AG08395 (cell line): ENCODE measurements at regions not wholly inside any gene's neighbourhood (a gene's known extent, or its start where the extent isn't known, plus 50 kb on each side); places are given as distances from the start of the nearest gene placed in this dataset.

Source experiments
- DNase-seq: peaks from one replicate; pipeline ENCODE4 v3.0.0; 2012; ENCODE audit warnings: mixed read lengths, low spot score

GRCh38 chr7:42987648-42988214 lies 55.6 kb downstream of the MRPL32 start:
- no peak for DNase-seq

DNA sequence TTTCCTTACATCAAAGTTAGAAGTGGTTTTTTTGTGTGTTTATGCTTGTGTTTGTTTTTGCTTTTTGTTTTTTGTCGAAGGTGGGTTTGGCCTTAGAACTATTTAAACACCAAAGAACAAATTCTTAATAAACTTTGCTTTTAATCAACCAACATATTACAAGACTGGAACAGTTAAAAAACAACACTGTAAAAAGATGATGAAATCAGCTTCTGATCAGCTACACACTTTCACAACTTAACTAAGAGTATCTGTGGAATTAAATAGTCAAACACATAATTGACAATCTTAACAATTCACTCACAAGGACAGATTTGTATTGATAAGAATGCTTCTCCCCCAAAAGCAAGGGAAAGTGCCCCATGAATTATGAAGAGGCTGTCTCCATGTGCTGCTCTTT lies 58.8 kb downstream of the MRPL32 start:
- DNase-seq: no peak

GRCh38 chr7:42991913-42992591 lies 59.9 kb downstream of the MRPL32 start:
- no peak for DNase-seq

DNA sequence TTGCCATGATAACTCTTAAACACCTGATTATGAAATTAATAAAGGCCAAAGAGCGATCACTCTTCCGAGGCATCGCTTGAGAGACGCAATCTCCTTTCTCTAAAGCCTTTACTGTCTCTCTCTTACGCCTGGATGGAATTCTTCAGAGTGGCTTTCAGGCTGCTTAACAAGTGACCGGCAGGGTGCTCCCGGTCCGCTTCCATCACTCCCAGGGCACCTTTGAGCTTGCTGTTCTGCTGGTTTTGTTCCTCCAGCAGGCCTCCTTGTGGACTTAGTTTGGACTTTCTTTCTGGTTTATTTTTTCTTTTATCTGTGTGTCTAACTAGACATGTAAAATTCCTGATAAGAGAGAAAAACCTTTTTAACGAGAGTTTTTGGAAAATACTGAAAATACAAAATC lies 60.9 kb downstream of the MRPL32 start:
- no peak for DNase-seq

- no peak for DNase-seq
Observed at GRCh38 chr7:42994096-42994495, 61.9 kb downstream of the MRPL32 start.

DNA sequence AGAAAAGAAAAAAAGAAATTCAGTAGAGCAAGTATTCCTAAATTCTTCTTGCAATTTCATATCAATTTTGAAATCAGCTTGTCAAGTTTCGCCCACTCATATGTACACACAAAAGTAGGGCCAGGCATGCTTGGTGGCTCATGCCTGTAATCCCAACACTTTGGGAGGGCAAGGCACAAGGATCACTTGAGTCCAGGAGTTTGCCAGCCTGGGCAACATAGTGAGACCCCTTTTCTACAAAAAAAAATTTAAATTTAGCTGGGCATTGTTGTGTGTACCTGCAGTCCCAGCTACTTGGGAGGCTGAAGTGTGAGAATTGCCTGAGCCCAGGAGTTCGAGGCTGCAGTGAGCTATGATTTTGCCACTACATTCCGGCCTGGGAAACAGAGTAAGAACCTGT lies 65.4 kb downstream of the MRPL32 start:
- no peak for DNase-seq

GRCh38 chr7:43004082-43004481 lies 71.9 kb downstream of the MRPL32 start:
- no peak for DNase-seq

GRCh38 chr7:43006008-43006407 lies 73.8 kb downstream of the MRPL32 start:
- DNase-seq: no peak

DNA sequence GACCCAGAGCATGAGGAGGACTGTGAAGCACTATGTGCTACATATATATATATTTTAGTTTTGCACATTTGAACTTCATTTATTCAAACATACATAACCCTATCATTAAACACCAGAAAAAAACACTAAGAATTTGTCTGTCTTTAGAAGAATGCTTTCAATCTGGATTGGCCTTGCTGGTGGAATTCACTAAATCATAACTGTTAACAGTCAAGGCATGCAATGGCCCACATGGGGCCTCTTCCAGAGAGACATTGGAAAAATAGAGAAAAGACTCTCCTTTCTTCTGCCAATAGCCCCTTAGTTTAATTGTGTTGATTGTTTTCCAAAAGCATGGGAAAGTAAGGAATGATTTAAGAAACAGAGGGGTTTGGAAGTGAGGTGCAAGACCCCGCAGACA lies 77.9 kb downstream of the MRPL32 start:
- no peak for DNase-seq

GRCh38 chr7:43011879-43012278 lies 79.7 kb downstream of the MRPL32 start:
- DNase-seq: no peak

DNA sequence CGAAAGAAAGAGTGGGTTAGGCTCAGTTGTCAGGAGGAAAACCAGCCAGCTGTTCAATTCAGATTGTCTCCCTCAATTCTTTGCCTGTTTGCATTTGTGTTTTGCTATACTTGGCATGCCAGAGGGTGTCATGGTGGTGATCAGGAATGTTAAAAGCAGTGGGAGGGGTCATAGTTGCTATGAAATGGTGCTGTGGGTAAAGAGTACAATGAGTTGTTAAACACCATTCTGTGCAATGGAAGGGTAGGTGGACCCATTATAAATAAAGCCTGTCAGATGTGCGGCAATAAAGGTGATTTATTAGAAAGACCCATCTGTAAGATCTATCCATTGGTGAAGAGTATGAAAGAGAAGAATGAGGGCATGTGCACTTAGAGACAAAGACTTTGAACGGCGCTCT lies 82.2 kb downstream of the MRPL32 start:
- DNase-seq: no peak

- no peak for DNase-seq
Observed at GRCh38 chr7:43015301-43015700, 83.1 kb downstream of the MRPL32 start.

DNA sequence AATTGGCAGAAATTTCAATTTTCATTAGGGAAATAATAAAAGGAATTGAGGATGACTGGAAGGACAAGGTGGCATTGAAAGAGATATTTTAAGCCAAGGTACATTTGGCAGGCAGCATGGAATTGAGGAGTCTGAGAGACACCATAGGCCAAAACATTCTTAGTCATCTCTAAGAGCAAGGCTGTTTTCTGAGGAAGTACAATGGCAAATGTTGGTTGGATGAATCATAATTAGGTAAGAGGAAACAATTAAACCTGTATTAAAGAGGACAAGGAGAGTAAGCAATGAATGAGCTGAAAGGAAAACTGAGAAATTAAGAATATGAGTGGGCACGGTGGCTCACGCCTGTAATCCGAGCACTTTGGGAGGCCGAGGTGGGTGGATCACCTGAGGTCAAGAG lies 86.3 kb downstream of the MRPL32 start:
- peak; percentile 12 for DNase-seq

DNA sequence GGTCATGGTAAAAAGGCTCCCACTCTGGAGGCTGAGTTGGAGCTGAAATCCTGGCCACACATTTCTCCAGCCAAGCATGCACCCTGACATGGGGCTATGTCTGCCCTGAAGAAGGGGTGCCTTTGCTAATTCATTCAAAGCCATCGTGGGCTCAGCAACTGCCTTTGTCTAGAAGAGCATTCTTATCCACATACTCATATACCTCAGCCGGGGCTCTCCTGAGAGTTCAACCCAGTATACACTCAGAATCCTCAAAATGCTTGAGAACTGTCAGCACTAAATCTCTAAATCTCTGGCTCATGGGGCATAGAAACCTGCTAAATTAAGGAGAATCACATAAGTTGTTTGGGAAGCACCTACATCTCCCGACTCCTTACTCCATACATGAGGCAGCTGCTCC lies 89.3 kb downstream of the MRPL32 start:
- DNase-seq: peak; percentile 19

DNA sequence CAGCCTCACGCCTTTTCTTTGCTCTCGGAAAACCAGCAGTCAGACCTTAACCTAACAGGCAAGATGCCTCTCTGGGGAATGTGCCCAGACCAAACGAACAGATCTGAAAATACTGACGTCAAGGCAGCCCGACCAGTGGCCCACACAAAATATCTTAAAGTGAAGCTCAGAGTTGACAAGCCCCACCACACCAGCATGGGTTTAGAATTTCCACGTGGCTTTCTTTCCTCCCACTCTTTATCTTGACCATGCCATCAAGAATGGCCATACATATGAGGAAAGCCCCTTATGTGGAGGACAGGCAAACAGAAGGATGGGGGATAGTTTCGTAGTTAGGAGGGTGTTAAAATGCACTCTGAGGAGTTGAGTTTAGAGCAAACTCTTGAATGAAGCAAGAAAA lies 89.8 kb downstream of the MRPL32 start:
- DNase-seq: no peak

DNA sequence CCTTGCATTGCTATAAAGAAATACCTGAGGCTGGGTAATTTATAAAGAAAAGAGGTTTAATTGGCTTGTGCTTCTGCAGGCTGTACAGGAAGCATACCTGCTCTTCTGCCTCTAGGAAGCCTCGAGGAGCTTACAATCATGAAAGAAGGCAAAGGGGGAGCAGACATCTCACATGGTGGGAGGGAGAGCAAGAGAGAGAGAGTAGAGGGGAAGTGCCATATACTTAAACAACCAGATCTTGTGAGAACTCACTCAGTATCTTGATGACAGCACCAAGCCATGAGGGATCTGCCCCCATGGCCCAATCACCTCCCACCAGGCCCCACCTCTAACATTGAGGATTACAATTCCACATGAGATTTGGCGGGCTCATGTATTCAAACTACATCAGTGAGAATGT lies 79.1 kb upstream of the HECW1 start:
- no peak for DNase-seq

DNA sequence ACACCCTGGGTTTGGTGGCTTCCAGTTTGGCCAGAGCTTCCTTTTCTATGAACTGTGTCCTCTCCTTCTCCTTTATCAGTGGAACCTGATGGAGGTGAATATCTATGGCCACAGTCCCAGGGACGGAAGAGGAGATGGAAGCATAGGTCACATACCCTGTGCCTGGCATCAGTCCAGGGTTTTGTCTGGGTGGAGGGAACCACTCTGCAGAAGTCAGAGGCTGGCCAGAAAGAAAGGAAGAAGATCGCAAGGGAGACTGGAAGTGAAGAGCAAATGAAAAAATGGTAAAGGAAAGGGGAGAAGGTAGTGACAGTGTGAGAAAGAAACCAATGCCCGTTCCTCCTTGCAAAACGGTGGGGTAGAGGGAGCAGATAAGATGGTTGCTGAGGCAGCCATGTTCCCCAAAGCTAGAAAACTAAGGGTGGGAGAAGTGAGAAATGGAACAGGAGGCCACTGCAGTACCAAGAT lies 77.9 kb upstream of the HECW1 start:
- DNase-seq: no peak

DNA sequence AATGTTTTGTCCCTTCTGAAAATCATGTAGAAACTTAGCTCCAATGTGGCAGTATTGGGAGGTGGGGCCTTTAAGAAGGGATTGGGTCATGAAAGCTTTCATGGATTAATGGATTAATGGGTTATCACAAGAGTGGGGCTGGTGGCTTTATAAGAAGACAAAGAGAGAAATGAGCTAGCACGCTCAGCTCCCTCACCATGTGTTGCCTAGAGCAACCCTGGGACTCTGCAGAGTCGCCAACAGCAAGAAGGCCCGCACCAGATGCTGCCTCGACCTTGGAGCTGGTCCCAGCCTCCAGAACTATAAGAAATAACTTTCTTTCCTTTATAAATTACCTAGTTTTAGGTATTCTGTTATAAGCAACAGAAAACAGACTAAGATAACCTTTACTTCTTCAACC lies 74.9 kb upstream of the HECW1 start:
- DNase-seq: peak; percentile 12

GRCh38 chr7:43038254-43038653 lies 74.2 kb upstream of the HECW1 start:
- peak; percentile 85 for DNase-seq

DNA sequence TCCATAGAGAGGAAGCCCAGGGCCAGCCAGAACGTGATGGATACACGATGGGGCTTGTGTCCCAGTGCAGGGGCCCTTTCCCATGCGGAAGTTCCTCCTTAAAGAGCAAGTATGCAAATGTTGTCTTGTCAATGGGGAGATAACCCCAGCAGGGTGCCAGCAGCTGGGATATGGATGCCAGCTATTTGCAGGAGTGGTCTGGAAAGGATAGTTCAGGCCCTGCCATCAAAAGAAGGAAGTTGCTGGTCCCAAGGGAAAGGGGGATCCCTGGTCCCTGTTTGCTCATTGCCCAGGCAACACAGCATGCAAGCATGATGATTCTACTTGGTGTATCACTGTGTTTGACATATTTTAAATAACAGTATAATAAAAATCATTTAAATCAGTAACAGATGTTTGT lies 73.1 kb upstream of the HECW1 start:
- DNase-seq: peak; percentile 80

DNA sequence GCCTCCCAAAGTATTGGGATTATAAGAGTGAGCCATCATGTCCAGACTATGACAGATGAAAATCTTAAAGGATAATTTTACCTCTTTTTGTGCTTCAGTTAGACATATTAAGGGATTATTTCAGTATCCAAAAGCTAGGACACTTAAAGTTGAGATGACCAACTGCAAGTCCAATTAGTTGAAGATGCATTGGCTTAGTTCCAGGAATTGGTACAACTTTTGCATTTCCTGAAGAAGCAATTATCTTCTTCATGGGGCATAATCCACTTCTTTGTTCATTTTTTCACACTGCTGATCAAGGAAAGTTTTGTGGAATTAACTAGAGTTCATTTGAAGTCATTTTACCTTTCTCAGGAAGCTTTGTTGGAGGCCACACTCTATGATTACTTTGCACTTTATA lies 72.0 kb upstream of the HECW1 start:
- DNase-seq: no peak

DNA sequence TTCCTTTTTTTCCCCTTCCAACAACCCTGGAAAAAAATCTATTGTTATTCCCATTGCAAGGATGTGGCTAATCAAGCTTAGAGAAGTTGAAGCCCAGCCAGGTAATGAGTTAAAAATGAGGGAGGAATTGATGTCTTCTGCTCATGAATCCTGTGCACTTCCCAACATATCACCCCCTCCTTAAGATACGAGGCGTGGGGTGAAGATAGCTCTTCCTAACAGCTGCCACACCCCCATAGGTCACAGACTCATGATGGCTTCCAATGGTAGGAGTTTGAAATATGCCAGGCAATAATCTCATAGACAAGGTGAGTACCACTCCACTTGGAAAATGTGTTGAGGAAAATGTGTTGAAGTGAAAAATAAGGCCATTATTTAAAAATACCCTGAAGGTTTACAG lies 71.3 kb upstream of the HECW1 start:
- DNase-seq: no peak

DNA sequence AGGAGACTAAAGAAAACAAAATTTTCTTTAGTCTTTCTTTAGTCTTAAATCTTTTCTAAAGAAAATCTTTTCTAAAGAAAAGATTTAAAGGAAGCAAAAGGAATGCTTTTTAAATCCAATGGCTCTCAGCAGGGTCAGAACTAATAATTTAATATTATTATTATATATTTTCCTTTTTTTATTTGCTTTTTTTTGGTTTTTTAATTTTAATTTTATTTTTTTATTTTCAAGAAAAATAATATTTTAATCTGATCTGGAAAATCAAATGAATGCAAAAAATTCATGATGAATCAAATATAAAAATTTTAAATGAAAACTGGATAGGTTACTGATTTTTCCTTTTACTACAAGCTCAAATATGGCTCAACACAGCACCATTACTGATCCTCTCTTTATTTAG lies 70.7 kb upstream of the HECW1 start:
- no peak for DNase-seq

- peak; percentile 18 for DNase-seq
Observed at GRCh38 chr7:43042302-43042701, 70.1 kb upstream of the HECW1 start.
